ENCODE measurements at regions not wholly inside any gene's neighbourhood (a gene's known extent, or its start where the extent isn't known, plus 50 kb on each side); places are given as distances from the start of the nearest gene placed in this dataset.

GRCh38 chr1:95863086-95863485 lies 629.1 kb downstream of the RWDD3 start:
- H3K9me3 Mint-ChIP-seq = peaks cover 0 to 4% (median 2%) of the 10 kb centered on the region in 7 donors
- Histone ChIP-seq H3K4me1 (ENCODE audit: control insufficient read depth in 1 of 2, insufficient read depth in 2 of 2, low read length in 2 of 2) (no peaks in the 10 kb centered on the region), H3K79me2 (ENCODE audit: insufficient read depth, low read length) (no peaks in the 10 kb centered on the region), H3K9me3 (replicated peaks in 1 of 2; ENCODE audit: control insufficient read depth in 1 of 2, insufficient read depth in 1 of 2, low read length in 2 of 2) (peaks cover 0 to 7% of the 10 kb centered on the region in 2 donors), H3K27me3 (ENCODE audit: control insufficient read depth in 2 of 2, insufficient read depth in 2 of 2, low read length in 2 of 2) (no peaks in the 10 kb centered on the region), H3K4me2 (replicated peaks; ENCODE audit: extremely low read depth, low read length, poor library complexity, severe bottlenecking) (no peak overlapping the region), H3K36me3 (replicated peaks in 1 of 2; ENCODE audit: control insufficient read depth in 1 of 2, insufficient read depth in 2 of 2, low read length in 2 of 2) (no peaks in the 10 kb centered on the region), H3K9ac (ENCODE audit: insufficient read depth, low read length, poor library complexity, severe bottlenecking) (no peak overlapping the region), H3K4me3 (replicated peaks in 1 of 3; ENCODE audit: low read depth in 2 of 3, low read length in 3 of 3) (no peak overlapping the region), H3K27ac (ENCODE audit: low read depth in 1 of 2, low read length in 2 of 2) (no peak overlapping the region), H2AFZ (ENCODE audit: insufficient read depth, low read depth, low read length, poor library complexity, severe bottlenecking) (no peak overlapping the region), H4K20me1 (ENCODE audit: insufficient read depth, low read length) (no peaks in the 10 kb centered on the region)
- DNase-seq = no peak
- intact Hi-C loops (cut with micrococcal nuclease) = no loop called here
- no peaks in the 10 kb centered on the region for H3K27me3 Mint-ChIP-seq (ENCODE audit: low read depth in 3 of 3)
- WGBS (ENCODE audit: insufficient coverage) = no CpG with 5 or more reads among the region's 2 CpGs
- no peaks in the 10 kb centered on the region for H3K4me1 Mint-ChIP-seq
- H3K4me3 Mint-ChIP-seq = no peak overlapping the region
- no peak overlapping the region for H3K27ac Mint-ChIP-seq
- H3K36me3 Mint-ChIP-seq = no peaks in the 10 kb centered on the region
- TF ChIP-seq, protein P1, sequence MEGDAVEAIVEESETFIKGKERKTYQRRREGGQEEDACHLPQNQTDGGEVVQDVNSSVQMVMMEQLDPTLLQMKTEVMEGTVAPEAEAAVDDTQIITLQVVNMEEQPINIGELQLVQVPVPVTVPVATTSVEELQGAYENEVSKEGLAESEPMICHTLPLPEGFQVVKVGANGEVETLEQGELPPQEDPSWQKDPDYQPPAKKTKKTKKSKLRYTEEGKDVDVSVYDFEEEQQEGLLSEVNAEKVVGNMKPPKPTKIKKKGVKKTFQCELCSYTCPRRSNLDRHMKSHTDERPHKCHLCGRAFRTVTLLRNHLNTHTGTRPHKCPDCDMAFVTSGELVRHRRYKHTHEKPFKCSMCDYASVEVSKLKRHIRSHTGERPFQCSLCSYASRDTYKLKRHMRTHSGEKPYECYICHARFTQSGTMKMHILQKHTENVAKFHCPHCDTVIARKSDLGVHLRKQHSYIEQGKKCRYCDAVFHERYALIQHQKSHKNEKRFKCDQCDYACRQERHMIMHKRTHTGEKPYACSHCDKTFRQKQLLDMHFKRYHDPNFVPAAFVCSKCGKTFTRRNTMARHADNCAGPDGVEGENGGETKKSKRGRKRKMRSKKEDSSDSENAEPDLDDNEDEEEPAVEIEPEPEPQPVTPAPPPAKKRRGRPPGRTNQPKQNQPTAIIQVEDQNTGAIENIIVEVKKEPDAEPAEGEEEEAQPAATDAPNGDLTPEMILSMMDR (IDR thresholded peaks at IDR 0.05) = no peak

GRCh38 chr1:95865769-95866168 lies 631.8 kb downstream of the RWDD3 start:
- Mint-ChIP-seq H3K9me3 (peaks cover 0 to 9% (median 6%) of the 10 kb centered on the region in 7 donors), H3K36me3 (no peaks in the 10 kb centered on the region), H3K4me1 (no peaks in the 10 kb centered on the region), H3K4me3 (no peak overlapping the region), H3K27ac (no peak overlapping the region), H3K27me3 (ENCODE audit: low read depth in 3 of 3) (no peaks in the 10 kb centered on the region)
- H3K27ac ChIP-seq (ENCODE audit: low read depth in 1 of 2, low read length in 2 of 2) = no peak overlapping the region
- no peak overlapping the region for H3K4me2 ChIP-seq (replicated peaks; ENCODE audit: extremely low read depth, low read length, poor library complexity, severe bottlenecking)
- H3K9ac ChIP-seq (ENCODE audit: insufficient read depth, low read length, poor library complexity, severe bottlenecking) = no peak overlapping the region
- H3K27me3 ChIP-seq (ENCODE audit: control insufficient read depth in 2 of 2, insufficient read depth in 2 of 2, low read length in 2 of 2) = no peaks in the 10 kb centered on the region
- no peaks in the 10 kb centered on the region for H3K4me1 ChIP-seq (ENCODE audit: control insufficient read depth in 1 of 2, insufficient read depth in 2 of 2, low read length in 2 of 2)
- no peak overlapping the region for H3K4me3 ChIP-seq (replicated peaks in 1 of 3; ENCODE audit: low read depth in 2 of 3, low read length in 3 of 3)
- no peak for DNase-seq
- TF ChIP-seq, protein P1 (IDR thresholded peaks at IDR 0.05) = no peak
- intact Hi-C loops (cut with micrococcal nuclease) = no loop called here
- H4K20me1 ChIP-seq (ENCODE audit: insufficient read depth, low read length) = no peaks in the 10 kb centered on the region
- peaks cover 0 to 7% of the 10 kb centered on the region in 2 donors for H3K9me3 ChIP-seq (replicated peaks in 1 of 2; ENCODE audit: control insufficient read depth in 1 of 2, insufficient read depth in 1 of 2, low read length in 2 of 2)
- H3K79me2 ChIP-seq (ENCODE audit: insufficient read depth, low read length) = no peaks in the 10 kb centered on the region
- no peak overlapping the region for H2AFZ ChIP-seq (ENCODE audit: insufficient read depth, low read depth, low read length, poor library complexity, severe bottlenecking)
- H3K36me3 ChIP-seq (replicated peaks in 1 of 2; ENCODE audit: control insufficient read depth in 1 of 2, insufficient read depth in 2 of 2, low read length in 2 of 2) = no peaks in the 10 kb centered on the region

All from CD14-positive monocyte (primary cell).